Cardiac fibroblast (primary cell): ENCODE measurements at regions not wholly inside any gene's neighbourhood (a gene's known extent, or its start where the extent isn't known, plus 50 kb on each side); places are given as distances from the start of the nearest gene placed in this dataset.
"Not testable (repeated sequence)": the region's sequence is repeated elsewhere in the genome, so short reads cannot be mapped to it uniquely, and the experiment has no call there.

Experiments used
- DNase-seq, 2 donors: peaks; one replicate each; pipeline versions ENCODE4 v3.0.0 to v3.0.0-alpha.2; 2010; ENCODE audit warnings: low read depth in 2 of 2
- H3K4me3 ChIP-seq, 2 donors: replicated peaks in 1 of 2; 1 replicate in 1 of 2; 2 replicates in 1 of 2; pipeline ENCODE4 v1.5.1; 2011; ENCODE audit warnings: low read depth in 2 of 2, low read length in 2 of 2, mild to moderate bottlenecking in 2 of 2, moderate library complexity in 1 of 2
- TF ChIP-seq, protein P1 (sequence below): IDR thresholded peaks from one replicate; pipeline ENCODE4 v1.5.1; 2011; ENCODE audit warnings: low read depth, mild to moderate bottlenecking, low read length, inconsistent platforms

DNA sequence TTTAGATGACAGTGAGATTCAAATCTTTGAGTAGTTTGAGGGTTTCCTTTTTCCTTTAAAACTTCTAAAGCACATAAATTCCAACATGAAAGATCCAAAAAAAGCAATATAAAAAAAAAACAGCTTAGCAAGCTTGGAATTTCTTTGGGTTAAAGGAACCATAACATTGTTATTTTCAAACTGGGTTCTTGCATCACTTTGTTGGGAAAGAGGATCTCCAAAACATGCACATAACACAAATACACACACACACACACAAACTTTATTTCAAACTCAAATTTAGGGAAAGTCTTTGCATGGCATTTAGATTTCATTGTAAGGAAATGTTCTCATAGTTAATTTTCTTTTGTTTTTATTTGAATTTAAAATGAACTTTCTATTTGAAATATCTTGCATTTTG, 79.2 kb upstream of the COL8A1 start:
- H3K4me3 ChIP-seq: no peak overlapping the region
- no peak for DNase-seq
- TF ChIP-seq, protein P1, sequence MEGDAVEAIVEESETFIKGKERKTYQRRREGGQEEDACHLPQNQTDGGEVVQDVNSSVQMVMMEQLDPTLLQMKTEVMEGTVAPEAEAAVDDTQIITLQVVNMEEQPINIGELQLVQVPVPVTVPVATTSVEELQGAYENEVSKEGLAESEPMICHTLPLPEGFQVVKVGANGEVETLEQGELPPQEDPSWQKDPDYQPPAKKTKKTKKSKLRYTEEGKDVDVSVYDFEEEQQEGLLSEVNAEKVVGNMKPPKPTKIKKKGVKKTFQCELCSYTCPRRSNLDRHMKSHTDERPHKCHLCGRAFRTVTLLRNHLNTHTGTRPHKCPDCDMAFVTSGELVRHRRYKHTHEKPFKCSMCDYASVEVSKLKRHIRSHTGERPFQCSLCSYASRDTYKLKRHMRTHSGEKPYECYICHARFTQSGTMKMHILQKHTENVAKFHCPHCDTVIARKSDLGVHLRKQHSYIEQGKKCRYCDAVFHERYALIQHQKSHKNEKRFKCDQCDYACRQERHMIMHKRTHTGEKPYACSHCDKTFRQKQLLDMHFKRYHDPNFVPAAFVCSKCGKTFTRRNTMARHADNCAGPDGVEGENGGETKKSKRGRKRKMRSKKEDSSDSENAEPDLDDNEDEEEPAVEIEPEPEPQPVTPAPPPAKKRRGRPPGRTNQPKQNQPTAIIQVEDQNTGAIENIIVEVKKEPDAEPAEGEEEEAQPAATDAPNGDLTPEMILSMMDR: no peak

DNA sequence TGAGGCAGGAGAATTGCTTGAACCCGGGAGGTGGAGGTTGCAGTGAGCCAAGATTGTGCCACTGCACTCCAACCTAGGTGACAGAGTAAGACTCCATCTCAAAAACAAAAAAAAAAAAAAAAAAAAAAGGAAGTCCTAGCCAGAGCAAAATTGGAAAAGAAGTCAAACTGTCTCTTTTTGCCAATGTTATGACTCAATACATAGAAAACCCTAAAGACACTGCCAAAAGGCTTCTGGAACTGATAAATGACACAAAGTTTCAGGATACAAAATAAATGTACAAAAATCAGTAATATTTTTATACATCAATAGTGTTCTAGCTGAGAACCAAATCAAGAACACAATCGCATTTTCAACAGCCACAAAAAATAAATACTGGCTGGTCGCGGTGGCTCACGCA, 82.5 kb upstream of the COL8A1 start:
- H3K4me3 ChIP-seq, DNase-seq: not testable (repeated sequence)

DNA sequence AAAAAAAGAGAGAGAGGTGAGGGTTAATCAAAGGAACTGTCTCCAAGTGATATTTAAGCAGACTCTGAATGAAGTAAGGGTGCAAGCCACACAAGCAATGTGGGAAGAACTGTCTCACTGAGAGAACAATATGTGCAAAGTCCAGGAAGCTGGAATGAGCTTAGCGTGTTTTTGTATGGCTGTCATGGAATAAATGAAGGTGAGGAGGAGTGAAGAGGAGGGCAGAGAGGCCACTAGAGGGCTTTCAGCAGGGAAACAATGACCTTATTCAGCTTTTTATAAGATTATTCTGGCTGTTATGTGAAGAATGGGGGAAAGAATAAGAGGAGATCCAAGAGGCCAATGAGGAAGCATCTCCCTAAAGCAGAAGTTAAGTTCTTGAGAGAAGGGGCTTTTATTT, 86.9 kb upstream of the COL8A1 start:
- no peak overlapping the region for H3K4me3 ChIP-seq
- no peak for DNase-seq
- TF ChIP-seq, protein P1: peak; percentile 14

DNA sequence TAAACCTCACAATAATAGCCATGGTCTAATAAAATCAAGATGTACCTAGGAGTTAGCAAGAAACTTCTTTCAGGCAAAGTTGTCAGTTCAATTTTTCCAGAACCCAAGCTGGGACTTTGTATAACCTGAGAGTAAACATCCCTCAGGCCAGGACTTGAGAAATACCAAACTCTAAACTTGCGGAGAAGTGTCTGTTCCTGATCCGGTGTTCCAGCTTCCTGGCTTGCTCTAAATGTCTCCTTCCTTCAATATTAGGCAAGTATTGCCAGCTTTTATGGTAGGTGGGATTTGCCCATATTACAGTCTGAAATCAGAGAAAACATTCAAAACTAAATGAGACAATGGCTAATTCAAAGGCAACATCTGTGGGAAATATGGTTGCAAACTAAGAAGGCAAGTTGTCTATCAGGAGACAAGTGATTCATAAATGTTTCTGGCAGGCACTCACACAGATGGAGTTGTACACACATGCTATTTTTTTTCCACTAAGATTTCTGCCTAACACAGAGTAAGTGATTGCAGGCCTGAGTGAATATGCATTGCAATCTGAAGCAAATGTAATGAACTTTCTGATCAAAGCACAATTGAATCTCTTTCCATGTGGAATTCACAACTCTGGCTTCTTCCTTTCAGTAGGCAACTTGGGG, 88.3 kb upstream of the COL8A1 start:
- DNase-seq: peak; percentile 58 to 70
- TF ChIP-seq, protein P1: no peak
- no peak overlapping the region for H3K4me3 ChIP-seq

DNA sequence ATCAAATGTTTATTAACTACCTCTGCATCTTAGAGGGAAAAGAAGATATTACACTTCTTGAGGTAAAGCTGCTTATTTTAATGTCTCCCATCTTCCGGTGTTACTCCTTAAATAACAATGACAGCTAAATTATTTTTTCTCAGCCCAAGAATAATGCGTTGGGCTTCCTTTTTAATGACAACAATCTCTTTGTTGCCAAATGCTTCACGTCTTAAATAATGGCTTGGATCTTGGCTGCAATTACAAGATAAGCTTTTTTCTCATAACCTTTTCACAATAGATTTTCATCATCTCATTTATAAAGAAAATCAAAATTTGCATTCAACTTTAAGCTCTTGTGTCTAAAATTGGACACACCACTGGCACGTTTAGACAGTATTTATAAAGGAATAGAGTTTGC, 89.2 kb upstream of the COL8A1 start:
- TF ChIP-seq, protein P1: no peak
- DNase-seq: no peak
- no peak overlapping the region for H3K4me3 ChIP-seq

DNA sequence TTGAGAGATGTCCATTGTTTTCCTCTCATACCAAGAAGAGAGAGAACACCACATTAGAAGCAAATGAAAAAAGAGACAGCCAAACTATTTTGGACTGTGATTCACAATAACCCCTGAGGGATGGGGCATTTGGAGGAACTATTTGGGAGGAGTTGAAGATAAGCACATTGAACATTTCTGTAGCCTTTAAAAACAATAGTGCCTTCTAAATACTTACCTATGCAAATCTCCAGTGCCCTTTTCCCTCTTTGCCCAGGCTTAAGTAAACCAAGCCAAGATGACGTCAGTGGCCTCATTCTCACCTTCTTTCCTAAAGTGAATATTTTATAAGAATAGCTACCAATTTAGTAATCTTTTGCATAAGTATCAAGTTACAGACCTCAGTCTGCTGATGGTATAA, 89.7 kb upstream of the COL8A1 start:
- no peak for DNase-seq
- no peak overlapping the region for H3K4me3 ChIP-seq
- TF ChIP-seq, protein P1: no peak

DNA sequence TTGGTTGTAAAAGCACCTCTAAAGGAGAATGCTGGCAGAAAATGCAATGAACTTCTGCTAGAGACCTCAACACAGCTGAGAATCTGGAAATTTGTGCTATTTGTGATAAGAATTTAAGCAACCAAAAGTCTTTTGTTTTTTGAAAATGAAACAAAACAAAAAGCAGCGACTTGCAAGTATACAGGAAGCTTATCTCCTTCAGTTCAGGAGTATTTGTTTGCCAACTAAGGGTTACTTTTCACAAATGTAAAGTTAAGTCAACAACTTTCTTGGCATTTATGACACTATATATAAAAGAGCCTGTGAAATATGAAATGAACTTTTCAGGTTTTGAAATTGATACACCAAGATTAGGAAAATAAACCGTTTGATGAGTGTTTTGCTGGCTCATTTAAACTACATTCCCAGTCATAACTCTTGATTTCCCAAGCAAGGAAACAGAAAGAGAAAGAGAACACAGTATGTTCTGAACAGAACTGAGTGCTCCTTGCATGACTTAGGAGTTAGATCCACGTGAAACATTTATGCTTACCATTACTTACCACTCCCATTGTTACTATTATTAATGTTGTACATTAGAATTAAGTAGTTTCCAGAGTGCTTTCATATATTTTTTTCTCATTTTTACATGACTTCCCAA, 92.3 kb upstream of the COL8A1 start:
- TF ChIP-seq, protein P1: no peak
- peak overlapping the region; percentile 26 to 27 for H3K4me3 ChIP-seq

More for the DNA sequence above, 92.3 kb upstream of the COL8A1 start:
- DNase-seq: peak; percentile 63 to 71
